ENCODE measurements at regions not wholly inside any gene's neighbourhood (a gene's known extent, or its start where the extent isn't known, plus 50 kb on each side); places are given as distances from the start of the nearest gene placed in this dataset.
"Not testable (repeated sequence)": the region's sequence is repeated elsewhere in the genome, so short reads cannot be mapped to it uniquely, and the experiment has no call there.

- Histone ChIP-seq H3K4me3 (no peak overlapping the region), H3K27me3 (no peaks in the 10 kb centered on the region), H3F3A (ENCODE audit: low read depth) (no peaks in the 10 kb centered on the region), H4K20me1 (ENCODE audit: low read depth) (no peaks in the 10 kb centered on the region), H2AFZ (replicated peaks) (no peak overlapping the region), H3K4me2 (no peak overlapping the region), H3K9ac (no peak overlapping the region), H3K27ac (no peak overlapping the region), H3K36me3 (no peaks in the 10 kb centered on the region), H3K79me2 (ENCODE audit: low read depth) (no peaks in the 10 kb centered on the region), H3K9me3 (ENCODE audit: low read depth) (no peaks in the 10 kb centered on the region), H3K4me1 (no peaks in the 10 kb centered on the region)
- Mint-ChIP-seq H3K27ac (no peak overlapping the region), H3K4me3 (no peak overlapping the region), H3K9me3 (peaks cover 7% of the 10 kb centered on the region), H3K36me3 (peaks cover 3% of the 10 kb centered on the region), H3K4me1 (no peaks in the 10 kb centered on the region), H3K27me3 (ENCODE audit: insufficient read depth, low read depth) (peaks cover 10% of the 10 kb centered on the region)
- no peak for DNase-seq (ENCODE audit: low spot score)
- TF ChIP-seq EZH2 (IDR thresholded peaks at IDR 0.05) (no peak), EZH2phosphoT487 (IDR thresholded peaks at IDR 0.05) (no peak), CTCF (IDR thresholded peaks at IDR 0.05) (no peak)
These were observed 95.0 kb upstream of the PTPRG start for GRCh38 chr3:61466357-61466756.

DNA sequence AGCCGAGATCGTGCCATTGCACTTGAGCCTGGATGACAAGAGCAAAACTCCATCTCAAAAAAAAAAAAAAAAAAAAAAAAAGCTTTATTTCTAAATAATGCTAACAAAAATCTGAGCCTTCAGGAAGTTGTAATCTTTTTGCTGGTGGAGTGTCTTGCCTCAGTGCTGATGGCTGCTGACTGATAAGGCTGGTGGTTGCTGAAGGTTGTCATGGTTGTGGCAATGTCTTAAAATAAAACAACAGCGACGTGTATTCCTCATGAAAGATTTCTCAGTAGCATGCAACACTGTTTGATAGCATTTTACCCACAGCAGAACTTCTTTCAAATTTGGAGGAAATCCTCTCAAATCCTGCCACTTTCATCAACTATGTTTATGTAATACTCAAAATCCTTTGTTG is 77.4 kb upstream of the PTPRG start:
- H3K9me3 Mint-ChIP-seq, result no peaks in the 10 kb centered on the region
- Histone ChIP-seq H3K27me3 (no peaks in the 10 kb centered on the region), H3K79me2 (ENCODE audit: low read depth) (no peaks in the 10 kb centered on the region), H3K27ac (no peak overlapping the region), H4K20me1 (ENCODE audit: low read depth) (no peaks in the 10 kb centered on the region), H3K4me1 (no peaks in the 10 kb centered on the region), H3K4me3 (no peak overlapping the region), H3F3A (ENCODE audit: low read depth) (no peaks in the 10 kb centered on the region), H3K9ac (no peak overlapping the region), H3K4me2 (no peak overlapping the region), H3K9me3 (ENCODE audit: low read depth) (no peaks in the 10 kb centered on the region), H3K36me3 (no peaks in the 10 kb centered on the region), H2AFZ (replicated peaks) (no peak overlapping the region)
- no peak overlapping the region for H3K27ac Mint-ChIP-seq
- H3K4me3 Mint-ChIP-seq, result no peak overlapping the region
- no peaks in the 10 kb centered on the region for H3K4me1 Mint-ChIP-seq
- TF ChIP-seq CTCF (IDR thresholded peaks at IDR 0.05) (no peak), EZH2 (IDR thresholded peaks at IDR 0.05) (no peak), EZH2phosphoT487 (IDR thresholded peaks at IDR 0.05) (no peak)
- no peak for DNase-seq (ENCODE audit: low spot score)
- no peaks in the 10 kb centered on the region for H3K36me3 Mint-ChIP-seq
- H3K27me3 Mint-ChIP-seq (ENCODE audit: insufficient read depth, low read depth), result peaks cover 4% of the 10 kb centered on the region

DNA sequence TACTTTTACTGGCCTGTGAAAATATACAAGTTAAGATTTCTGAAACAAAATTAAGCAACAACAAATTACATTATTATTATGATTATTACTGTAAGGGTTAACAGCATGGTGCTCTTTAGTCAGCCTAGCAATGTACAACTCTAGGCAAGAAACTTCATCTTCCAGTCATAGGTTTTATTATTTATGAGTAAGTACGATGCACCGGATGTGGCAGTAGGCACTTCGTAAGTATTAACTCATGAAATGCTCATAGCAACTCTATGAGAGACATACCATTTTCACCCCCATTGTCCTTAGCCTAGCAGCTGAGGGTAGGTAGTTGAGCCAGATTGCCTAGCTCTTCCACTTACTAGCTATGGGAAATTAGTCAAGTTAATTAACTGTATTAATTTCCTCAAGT is 68.0 kb upstream of the PTPRG start:
- H3F3A ChIP-seq (ENCODE audit: low read depth), result no peaks in the 10 kb centered on the region
- H3K79me2 ChIP-seq (ENCODE audit: low read depth), result no peaks in the 10 kb centered on the region
- no peak overlapping the region for H3K9ac ChIP-seq
- peaks cover 3% of the 10 kb centered on the region for H3K27me3 Mint-ChIP-seq (ENCODE audit: insufficient read depth, low read depth)
- H3K4me1 Mint-ChIP-seq, result no peaks in the 10 kb centered on the region
- H4K20me1 ChIP-seq (ENCODE audit: low read depth), result no peaks in the 10 kb centered on the region
- H3K27ac ChIP-seq, result no peak overlapping the region
- H3K4me2 ChIP-seq, result no peak overlapping the region
- no peak for DNase-seq (ENCODE audit: low spot score)
- no peaks in the 10 kb centered on the region for H3K9me3 ChIP-seq (ENCODE audit: low read depth)
- H3K36me3 Mint-ChIP-seq, result no peaks in the 10 kb centered on the region
- H3K4me3 Mint-ChIP-seq, result no peak overlapping the region
- H3K27me3 ChIP-seq, result no peaks in the 10 kb centered on the region
- H2AFZ ChIP-seq (replicated peaks), result no peak overlapping the region
- H3K9me3 Mint-ChIP-seq, result no peaks in the 10 kb centered on the region
- H3K27ac Mint-ChIP-seq, result no peak overlapping the region
- H3K4me1 ChIP-seq, result no peaks in the 10 kb centered on the region
- H3K4me3 ChIP-seq, result no peak overlapping the region
- H3K36me3 ChIP-seq, result no peaks in the 10 kb centered on the region
- no peak for TF ChIP-seq EZH2 (IDR thresholded peaks at IDR 0.05)
- no peak for TF ChIP-seq EZH2phosphoT487 (IDR thresholded peaks at IDR 0.05)
- no peak for TF ChIP-seq CTCF (IDR thresholded peaks at IDR 0.05)

DNA sequence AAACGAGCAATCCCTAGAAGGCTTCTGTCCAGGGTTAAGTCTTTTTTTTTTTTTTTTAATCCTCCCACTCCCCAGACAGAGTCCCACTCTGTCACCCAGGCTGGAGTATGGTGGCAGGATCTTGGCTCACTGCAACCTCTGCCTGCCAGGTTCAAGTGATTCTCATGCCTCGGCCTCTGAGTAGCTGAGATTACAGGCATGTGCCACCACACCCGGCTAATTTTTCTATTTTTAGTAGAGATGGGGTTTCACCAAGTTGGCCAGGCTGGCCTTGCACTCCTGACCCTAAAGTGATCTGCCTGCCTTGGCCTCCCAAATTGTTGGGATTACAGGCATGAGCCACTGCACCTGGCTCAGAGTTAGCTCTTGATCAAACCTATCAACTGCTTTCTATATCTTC is 67.1 kb upstream of the PTPRG start:
- H4K20me1 ChIP-seq (ENCODE audit: low read depth); DNase-seq (ENCODE audit: low spot score); H3K36me3 Mint-ChIP-seq; H3K27me3 Mint-ChIP-seq (ENCODE audit: insufficient read depth, low read depth); H3K4me3 ChIP-seq; H3K36me3 ChIP-seq; H3K4me3 Mint-ChIP-seq; H3K9me3 ChIP-seq (ENCODE audit: low read depth); H3F3A ChIP-seq (ENCODE audit: low read depth); H3K4me1 ChIP-seq; H3K4me1 Mint-ChIP-seq; H3K79me2 ChIP-seq (ENCODE audit: low read depth); H3K27ac Mint-ChIP-seq; H3K9me3 Mint-ChIP-seq; H3K27ac ChIP-seq; H3K9ac ChIP-seq; H3K4me2 ChIP-seq; H3K27me3 ChIP-seq; H2AFZ ChIP-seq (replicated peaks): not testable (repeated sequence)
